Neural progenitor cell (in vitro differentiated cells): ENCODE measurements at regions not wholly inside any gene's neighbourhood (a gene's known extent, or its start where the extent isn't known, plus 50 kb on each side); places are given as distances from the start of the nearest gene placed in this dataset.

ENCODE experiments used
- DNase-seq: peaks from one replicate; pipeline ENCODE4 v3.0.0-alpha.2; 2016; ENCODE audit warnings: low spot score
- H2AFZ ChIP-seq: fragments of 200-600 bp; sonication (generic); replicated peaks from 2 replicates; pipeline ENCODE4 v1.6.1; 2016; ENCODE audit warnings: antibody characterized with exemption
- H3F3A ChIP-seq: fragments of 200-600 bp; sonication (generic); 2 replicates; pipeline ENCODE4 v1.6.1; 2016; ENCODE audit warnings: antibody characterized with exemption, low read depth
- H3K27ac ChIP-seq: fragments of 200-600 bp; sonication (generic); 2 replicates; pipeline ENCODE4 v1.5.1; 2016; ENCODE audit warnings: mild to moderate bottlenecking
- H3K27me3 ChIP-seq: fragments of 200-600 bp; sonication (generic); 2 replicates; pipeline ENCODE4 v1.6.1; 2016; ENCODE audit warnings: mild to moderate bottlenecking, moderate library complexity
- H3K36me3 ChIP-seq: fragments of 200-600 bp; sonication (generic); 2 replicates; pipeline ENCODE4 v1.5.1; 2016
- H3K4me1 ChIP-seq: fragments of 200-600 bp; sonication (generic); 2 replicates; pipeline ENCODE4 v1.6.1; 2016; ENCODE audit warnings: mixed run types
- H3K4me2 ChIP-seq: fragments of 200-600 bp; sonication (generic); 2 replicates; pipeline ENCODE4 v1.6.1; 2016
- H3K4me3 ChIP-seq: fragments of 200-600 bp; sonication (generic); 2 replicates; pipeline ENCODE4 v1.5.1; 2016
- H3K79me2 ChIP-seq: fragments of 200-600 bp; sonication (generic); 2 replicates; pipeline ENCODE4 v1.6.1; 2016; ENCODE audit warnings: low read depth
- H3K9ac ChIP-seq: fragments of 200-600 bp; sonication (generic); 2 replicates; pipeline ENCODE4 v1.6.1; 2016
- H3K9me3 ChIP-seq: fragments of 200-600 bp; sonication (generic); 2 replicates; pipeline ENCODE4 v1.5.1; 2016; ENCODE audit warnings: low read depth
- H4K20me1 ChIP-seq: fragments of 200-600 bp; sonication (generic); 2 replicates; pipeline ENCODE4 v1.6.1; 2016; ENCODE audit warnings: low read depth
- H3K27ac Mint-ChIP-seq: 3 replicates; pipeline ENCODE4 v1.8.0; 2021; ENCODE audit warnings: mixed read lengths
- H3K27me3 Mint-ChIP-seq: 2 replicates; pipeline ENCODE4 v1.8.0; 2022; ENCODE audit warnings: low read depth, mild to moderate bottlenecking, inconsistent platforms, moderate library complexity, mixed read lengths; ENCODE audit not compliant: insufficient read depth
- H3K36me3 Mint-ChIP-seq: 3 replicates; pipeline ENCODE4 v1.8.0; 2021; ENCODE audit warnings: mixed read lengths
- H3K4me1 Mint-ChIP-seq: 3 replicates; pipeline ENCODE4 v1.8.0; 2021; ENCODE audit warnings: mixed read lengths
- H3K4me3 Mint-ChIP-seq: 3 replicates; pipeline ENCODE4 v1.8.0; 2021; ENCODE audit warnings: mild to moderate bottlenecking, moderate library complexity, mixed read lengths
- H3K9me3 Mint-ChIP-seq: 3 replicates; pipeline ENCODE4 v1.8.0; 2020; ENCODE audit warnings: mixed read lengths
- EZH2 ChIP-seq: fragments of 200-600 bp; sonication (generic); IDR thresholded peaks from 2 replicates; pipeline ENCODE4 v1.6.1; 2017; ENCODE audit warnings: antibody characterized with exemption, mild to moderate bottlenecking, moderate library complexity
- EZH2phosphoT487 ChIP-seq: fragments of 200-600 bp; sonication (generic); IDR thresholded peaks from 2 replicates; pipeline ENCODE4 v1.6.1; 2017; ENCODE audit warnings: antibody characterized with exemption
- TF ChIP-seq, protein P1 (sequence below): fragments of 200-600 bp; sonication (generic); IDR thresholded peaks from 2 replicates; pipeline ENCODE4 v1.5.1; 2017; ENCODE audit warnings: antibody characterized with exemption, mild to moderate bottlenecking

DNA sequence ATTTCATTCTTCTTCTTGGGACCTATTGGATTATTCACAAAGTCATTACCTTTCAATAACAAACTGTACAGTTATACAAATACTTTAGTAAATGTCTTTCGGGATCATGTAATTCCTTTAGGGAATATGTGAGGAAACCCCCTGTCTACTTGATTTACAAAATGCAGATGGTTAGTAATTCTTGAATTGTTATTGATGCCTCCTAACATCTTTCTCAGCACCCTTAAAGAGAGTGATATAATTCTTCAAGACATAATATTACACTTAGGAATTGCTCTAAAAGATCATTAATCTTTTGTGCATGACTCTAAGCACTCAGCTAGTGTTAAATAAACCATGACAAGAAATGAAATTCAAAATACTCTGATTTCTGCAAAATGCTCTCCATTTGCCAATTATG lies 988.1 kb upstream of the HS3ST1 start:
- Histone ChIP-seq H3K27ac (no peak overlapping the region), H3F3A (no peaks in the 10 kb centered on the region), H3K27me3 (no peaks in the 10 kb centered on the region), H3K4me1 (no peaks in the 10 kb centered on the region), H3K9me3 (no peaks in the 10 kb centered on the region), H4K20me1 (no peaks in the 10 kb centered on the region), H3K9ac (no peak overlapping the region), H3K4me2 (no peak overlapping the region), H3K4me3 (no peak overlapping the region), H3K36me3 (no peaks in the 10 kb centered on the region), H3K79me2 (no peaks in the 10 kb centered on the region), H2AFZ (no peak overlapping the region)
- Mint-ChIP-seq H3K27ac (no peak overlapping the region), H3K27me3 (peaks cover 6% of the 10 kb centered on the region), H3K4me1 (no peaks in the 10 kb centered on the region), H3K9me3 (no peaks in the 10 kb centered on the region), H3K36me3 (no peaks in the 10 kb centered on the region), H3K4me3 (no peak overlapping the region)
- no peak for DNase-seq
- TF ChIP-seq EZH2phosphoT487 (no peak), EZH2 (no peak)
- TF ChIP-seq, protein P1, sequence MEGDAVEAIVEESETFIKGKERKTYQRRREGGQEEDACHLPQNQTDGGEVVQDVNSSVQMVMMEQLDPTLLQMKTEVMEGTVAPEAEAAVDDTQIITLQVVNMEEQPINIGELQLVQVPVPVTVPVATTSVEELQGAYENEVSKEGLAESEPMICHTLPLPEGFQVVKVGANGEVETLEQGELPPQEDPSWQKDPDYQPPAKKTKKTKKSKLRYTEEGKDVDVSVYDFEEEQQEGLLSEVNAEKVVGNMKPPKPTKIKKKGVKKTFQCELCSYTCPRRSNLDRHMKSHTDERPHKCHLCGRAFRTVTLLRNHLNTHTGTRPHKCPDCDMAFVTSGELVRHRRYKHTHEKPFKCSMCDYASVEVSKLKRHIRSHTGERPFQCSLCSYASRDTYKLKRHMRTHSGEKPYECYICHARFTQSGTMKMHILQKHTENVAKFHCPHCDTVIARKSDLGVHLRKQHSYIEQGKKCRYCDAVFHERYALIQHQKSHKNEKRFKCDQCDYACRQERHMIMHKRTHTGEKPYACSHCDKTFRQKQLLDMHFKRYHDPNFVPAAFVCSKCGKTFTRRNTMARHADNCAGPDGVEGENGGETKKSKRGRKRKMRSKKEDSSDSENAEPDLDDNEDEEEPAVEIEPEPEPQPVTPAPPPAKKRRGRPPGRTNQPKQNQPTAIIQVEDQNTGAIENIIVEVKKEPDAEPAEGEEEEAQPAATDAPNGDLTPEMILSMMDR: no peak

DNA sequence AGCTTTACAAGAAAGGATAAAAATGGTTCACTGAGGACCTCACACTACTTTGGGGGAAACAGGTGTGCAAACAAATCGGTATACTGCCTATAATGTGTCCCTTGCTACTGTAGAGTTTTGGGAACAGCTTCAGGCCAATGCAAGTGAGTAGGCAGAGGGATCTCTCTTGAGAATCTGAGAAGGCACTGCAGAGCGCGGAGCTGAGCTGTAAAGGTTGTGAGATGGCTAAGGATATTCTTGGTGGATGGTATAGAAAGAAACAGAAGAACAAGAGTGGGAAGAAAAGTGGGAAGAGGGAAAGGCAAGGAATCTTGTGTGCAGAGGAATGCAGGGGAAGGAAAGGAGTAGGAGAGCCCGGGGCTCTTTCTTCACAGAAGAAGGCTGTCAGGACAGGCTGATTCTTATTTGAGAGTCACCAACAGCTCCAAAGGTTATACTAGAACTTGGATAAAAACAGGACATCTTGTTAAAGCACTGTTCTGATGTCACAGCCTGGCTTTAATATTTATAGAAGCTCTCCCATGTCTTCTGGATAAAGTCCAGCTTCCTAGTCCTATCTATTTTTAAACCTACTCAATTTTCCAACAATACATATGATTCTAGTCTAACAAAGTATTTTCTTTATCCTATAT lies 985.6 kb upstream of the HS3ST1 start:
- no peak overlapping the region for H3K4me3 ChIP-seq
- H3K9me3 ChIP-seq: no peaks in the 10 kb centered on the region
- H3K4me2 ChIP-seq: no peak overlapping the region
- H3F3A ChIP-seq: no peaks in the 10 kb centered on the region
- H3K36me3 ChIP-seq: no peaks in the 10 kb centered on the region
- Mint-ChIP-seq H3K27me3 (peaks cover 4% of the 10 kb centered on the region), H3K4me3 (no peak overlapping the region), H3K36me3 (no peaks in the 10 kb centered on the region), H3K9me3 (no peaks in the 10 kb centered on the region), H3K4me1 (no peaks in the 10 kb centered on the region), H3K27ac (no peak overlapping the region)
- DNase-seq: no peak
- no peak overlapping the region for H3K27ac ChIP-seq
- no peaks in the 10 kb centered on the region for H3K4me1 ChIP-seq
- no peak overlapping the region for H2AFZ ChIP-seq
- no peak for TF ChIP-seq EZH2
- TF ChIP-seq, protein P1: no peak
- no peak for TF ChIP-seq EZH2phosphoT487
- no peak overlapping the region for H3K9ac ChIP-seq
- no peaks in the 10 kb centered on the region for H4K20me1 ChIP-seq
- no peaks in the 10 kb centered on the region for H3K27me3 ChIP-seq
- no peaks in the 10 kb centered on the region for H3K79me2 ChIP-seq

DNA sequence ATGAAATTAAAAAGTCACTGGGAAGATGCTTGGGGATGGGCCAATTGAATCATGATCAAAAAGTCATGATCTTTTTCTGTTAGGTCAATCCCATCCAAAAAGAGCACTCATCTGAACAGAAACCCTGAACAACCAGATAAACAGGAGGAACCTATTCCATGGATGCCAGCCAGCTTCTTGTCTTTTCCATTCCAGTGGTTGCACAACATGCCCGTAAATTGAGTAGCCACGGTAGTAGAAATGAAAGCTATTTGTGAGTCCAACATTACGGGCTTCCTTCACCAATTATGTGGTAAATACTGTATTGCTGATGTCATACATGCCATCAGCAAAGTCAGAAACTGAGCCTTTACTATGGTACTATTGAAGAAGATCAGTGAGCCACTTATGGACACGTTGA lies 982.4 kb upstream of the HS3ST1 start:
- Mint-ChIP-seq H3K4me3 (no peak overlapping the region), H3K4me1 (no peaks in the 10 kb centered on the region), H3K27ac (no peak overlapping the region), H3K27me3 (peaks cover 3% of the 10 kb centered on the region), H3K36me3 (no peaks in the 10 kb centered on the region), H3K9me3 (no peaks in the 10 kb centered on the region)
- no peaks in the 10 kb centered on the region for H3K4me1 ChIP-seq
- H3K79me2 ChIP-seq: no peaks in the 10 kb centered on the region
- no peak overlapping the region for H3K27ac ChIP-seq
- H3K36me3 ChIP-seq: no peaks in the 10 kb centered on the region
- no peaks in the 10 kb centered on the region for H3K27me3 ChIP-seq
- H3K9me3 ChIP-seq: no peaks in the 10 kb centered on the region
- TF ChIP-seq, protein P1: no peak
- TF ChIP-seq EZH2phosphoT487: no peak
- TF ChIP-seq EZH2: no peak
- H3F3A ChIP-seq: no peaks in the 10 kb centered on the region
- no peaks in the 10 kb centered on the region for H4K20me1 ChIP-seq
- DNase-seq: no peak
- no peak overlapping the region for H3K4me3 ChIP-seq
- H3K4me2 ChIP-seq: no peak overlapping the region
- H3K9ac ChIP-seq: no peak overlapping the region
- H2AFZ ChIP-seq: no peak overlapping the region
